ENCODE measurements at regions not wholly inside any gene's neighbourhood (a gene's known extent, or its start where the extent isn't known, plus 50 kb on each side); places are given as distances from the start of the nearest gene placed in this dataset.

DNA sequence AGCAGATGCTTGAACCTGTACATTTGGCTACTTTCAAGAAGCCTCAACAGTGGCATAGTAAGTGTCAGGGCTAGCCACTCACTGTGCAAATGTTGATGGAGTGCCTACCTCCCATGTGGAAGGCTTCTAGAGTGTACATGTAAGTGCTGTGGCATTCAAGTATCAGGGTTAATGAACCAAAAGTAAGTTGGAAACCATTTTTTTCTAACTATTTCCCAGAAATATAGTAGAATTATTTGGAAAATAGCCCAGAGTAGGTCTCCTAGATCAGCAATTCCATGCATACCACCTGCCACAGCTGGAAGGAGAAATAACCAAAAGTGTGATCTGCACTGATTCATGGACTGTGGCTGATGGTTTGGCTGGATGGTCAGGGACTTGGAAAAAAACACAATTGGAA, 53.3 kb downstream of the FOXD1 start:
- no peak for DNase-seq (ENCODE audit: low read depth in 1 of 2, low spot score in 1 of 2)

DNA sequence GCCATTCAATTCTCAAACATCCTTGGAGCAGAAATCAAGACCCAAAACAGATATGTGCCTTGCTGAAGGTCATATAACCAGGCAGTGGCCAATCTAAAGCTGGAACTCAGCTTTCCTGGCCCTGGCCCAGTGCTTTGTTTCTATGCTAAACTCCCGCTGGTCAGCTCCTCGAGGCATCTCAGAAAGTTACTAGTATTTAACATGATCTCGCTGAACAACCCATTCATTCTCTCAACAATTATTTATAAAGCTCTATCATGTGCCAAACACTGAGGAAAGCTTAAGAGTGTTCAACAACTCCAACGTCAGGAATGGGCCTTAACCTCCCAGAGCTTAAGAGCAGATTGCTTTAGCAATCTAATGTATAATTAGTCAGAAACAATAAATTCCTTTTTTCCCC, 54.0 kb downstream of the FOXD1 start:
- DNase-seq (ENCODE audit: low read depth in 1 of 2, low spot score in 1 of 2) = no peak

DNA sequence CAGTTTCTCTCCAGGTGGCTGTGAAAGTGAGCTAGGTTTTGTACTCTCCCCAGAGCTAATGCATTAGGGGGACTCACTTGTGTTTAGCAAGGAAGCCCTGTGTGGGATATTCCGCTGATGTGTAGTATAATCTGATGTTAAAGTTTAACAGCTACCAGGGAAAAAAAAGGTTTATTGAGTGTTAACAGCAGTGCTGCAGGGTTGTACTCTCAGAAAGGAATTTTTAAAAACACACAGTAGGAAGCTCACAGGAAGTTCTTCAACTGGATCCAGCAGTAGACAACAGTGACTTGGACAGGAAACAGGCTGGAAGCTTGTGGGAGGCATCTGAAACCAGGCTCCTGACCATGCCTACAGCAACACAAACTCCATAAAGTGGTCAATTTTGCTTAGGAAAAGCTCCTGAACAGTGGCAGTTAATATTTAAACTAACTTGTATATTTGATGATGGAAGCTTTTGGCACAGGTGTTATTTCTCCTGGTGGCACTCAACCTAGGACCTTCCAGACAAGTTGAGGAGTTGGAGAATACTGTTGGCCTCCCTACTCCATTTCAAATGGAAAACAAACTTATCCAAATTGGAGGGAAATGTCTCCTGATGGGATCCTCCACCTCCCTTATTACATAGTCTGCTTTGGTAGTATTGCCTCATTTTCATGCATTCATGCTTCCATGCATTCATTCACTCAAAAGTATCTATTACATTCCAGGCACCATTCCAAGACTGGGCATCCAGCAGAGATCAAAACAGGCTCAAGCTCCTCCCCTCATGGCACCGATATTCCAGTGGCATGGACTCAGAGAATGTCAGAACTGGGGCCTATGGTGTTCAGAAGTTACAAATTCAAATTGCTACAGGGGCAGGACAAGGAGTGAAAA, 54.7 kb downstream of the FOXD1 start:
- DNase-seq (ENCODE audit: low read depth in 1 of 2, low spot score in 1 of 2) = no peak

DNA sequence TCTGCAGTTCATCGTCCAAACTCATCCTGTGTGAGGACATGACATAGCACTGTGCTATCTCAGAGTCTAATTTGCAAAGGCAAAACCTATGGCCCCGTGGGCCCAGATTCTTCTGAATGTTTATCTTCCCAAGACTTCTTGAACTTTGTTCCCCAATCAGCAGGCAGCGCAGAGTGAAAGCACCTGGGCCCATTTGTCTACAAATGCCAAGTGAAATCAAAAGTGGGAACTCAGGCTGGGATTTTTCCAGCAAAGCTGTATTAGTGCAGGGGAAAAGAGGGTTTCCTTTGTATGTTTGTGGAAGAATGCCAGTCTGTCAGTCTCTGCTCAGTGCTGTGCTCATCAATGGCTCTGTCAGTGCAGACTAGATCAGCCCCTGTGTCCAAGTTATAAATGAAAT, 55.8 kb downstream of the FOXD1 start:
- no peak for DNase-seq (ENCODE audit: low read depth in 1 of 2, low spot score in 1 of 2)

DNA sequence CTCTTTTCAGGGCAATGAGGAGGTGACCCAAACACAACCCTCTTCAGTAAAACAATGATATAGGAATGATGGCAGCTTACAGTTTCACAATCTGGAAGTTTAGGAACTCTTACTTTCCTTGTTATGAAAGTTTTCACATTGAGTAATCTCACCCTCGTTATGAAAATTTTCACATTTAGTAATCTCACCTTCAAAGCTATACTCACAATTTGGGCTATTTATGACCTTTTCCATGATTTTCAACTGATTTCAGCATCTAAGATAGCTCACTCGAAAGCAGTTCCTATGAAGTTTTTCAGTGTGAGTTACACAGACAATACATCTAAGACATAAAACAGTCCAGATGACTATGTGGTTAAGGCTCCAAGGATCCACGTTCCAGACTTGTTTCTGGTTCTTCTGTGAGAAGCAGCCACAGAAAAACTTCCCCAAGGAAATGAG, 57.1 kb downstream of the FOXD1 start:
- no peak for DNase-seq (ENCODE audit: low read depth in 1 of 2, low spot score in 1 of 2)

DNA sequence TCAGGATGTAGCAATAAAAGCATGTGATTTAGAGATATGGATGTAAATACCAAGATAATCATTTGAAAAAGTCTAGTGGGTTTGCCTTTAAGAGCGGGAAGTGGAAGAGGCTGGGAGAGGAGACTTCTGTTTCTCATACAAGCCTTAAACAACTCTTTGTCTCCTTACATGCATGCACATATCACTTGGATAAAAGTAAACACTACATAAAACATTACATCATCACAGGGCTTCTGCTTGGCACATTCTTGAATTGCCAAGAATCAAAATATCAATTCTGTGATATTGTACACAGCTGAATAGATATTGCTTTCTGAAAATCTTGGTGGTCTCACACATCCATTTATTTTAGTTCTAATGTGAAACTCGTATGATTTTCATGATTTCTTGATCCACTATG, 57.6 kb downstream of the FOXD1 start:
- DNase-seq (ENCODE audit: low read depth in 1 of 2, low spot score in 1 of 2) = no peak

DNA sequence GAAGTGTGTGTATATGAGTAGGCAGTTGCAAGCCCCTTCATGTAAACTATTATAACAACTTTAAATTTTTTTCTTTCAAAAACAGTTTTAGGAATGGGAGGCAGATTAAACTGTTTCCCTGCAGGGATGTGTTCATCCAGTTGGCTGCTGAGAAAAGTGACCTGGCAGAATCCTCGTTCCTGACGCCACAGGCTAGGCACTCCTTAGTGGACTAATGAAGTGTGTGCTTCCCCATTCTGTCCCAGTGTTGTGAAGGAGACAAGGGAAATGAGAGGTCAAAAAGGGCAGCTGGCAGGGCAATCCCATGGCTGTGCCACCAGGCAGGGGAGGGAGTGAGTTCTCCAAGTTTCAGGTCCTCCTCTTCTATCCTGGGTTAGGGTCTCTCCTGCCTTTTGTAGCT, 59.8 kb downstream of the FOXD1 start:
- DNase-seq (ENCODE audit: low read depth in 1 of 2, low spot score in 1 of 2) = no peak

DNA sequence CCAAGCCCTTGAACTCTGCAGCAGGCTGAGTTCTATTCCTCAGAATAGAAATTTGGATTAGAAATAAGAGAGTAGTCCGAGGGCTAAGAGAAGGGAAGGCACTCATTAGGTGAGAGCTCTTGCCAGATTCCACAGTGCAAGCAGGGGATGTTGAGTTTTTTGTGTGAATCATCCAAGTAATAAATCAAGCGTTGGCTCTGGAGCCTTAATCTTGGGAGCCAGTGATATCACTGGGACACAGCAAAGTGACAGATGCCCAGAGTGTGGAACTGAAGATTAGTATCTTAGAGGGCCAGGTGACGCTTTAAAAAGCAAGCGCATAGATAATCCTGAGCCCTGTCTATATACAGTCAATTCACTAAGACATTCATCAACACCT, 60.3 kb downstream of the FOXD1 start:
- DNase-seq (ENCODE audit: low read depth in 1 of 2, low spot score in 1 of 2) = no peak

DNA sequence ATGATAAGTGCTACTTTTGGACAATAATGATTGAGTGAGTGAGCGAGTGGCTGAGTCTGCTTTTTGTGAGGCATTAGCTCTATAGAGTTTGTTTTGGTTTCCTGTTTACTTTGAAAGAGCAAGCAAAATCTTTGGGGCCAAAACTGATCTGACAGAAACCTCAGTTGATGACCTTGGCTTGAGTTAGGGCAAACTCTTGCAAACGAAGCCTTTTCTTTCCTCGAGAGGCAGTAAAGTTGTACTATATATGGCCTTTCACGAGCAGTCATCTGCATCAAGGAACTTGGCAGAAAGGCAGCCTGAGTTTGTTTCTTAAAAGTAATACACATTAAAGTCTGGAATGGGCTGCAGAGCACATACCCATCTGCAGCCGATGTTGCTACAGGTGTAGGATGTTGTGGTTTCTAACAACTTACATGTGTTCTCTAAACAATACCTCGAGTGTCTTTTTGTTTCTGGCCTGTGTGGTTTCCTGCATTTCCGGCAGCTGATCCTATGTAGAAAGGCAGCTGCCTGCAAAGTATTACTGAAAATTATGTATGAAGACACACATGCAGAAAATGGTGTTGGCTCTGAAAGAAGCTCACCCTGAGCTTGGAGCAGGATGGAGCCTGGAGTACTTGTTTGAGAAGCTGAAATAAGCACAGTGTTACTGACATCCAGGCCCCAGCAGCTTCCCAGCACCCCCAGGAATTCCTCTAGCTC, 60.8 kb downstream of the FOXD1 start:
- DNase-seq (ENCODE audit: low read depth in 1 of 2, low spot score in 1 of 2) = peak in 1 of 2 donors; percentile 15

DNA sequence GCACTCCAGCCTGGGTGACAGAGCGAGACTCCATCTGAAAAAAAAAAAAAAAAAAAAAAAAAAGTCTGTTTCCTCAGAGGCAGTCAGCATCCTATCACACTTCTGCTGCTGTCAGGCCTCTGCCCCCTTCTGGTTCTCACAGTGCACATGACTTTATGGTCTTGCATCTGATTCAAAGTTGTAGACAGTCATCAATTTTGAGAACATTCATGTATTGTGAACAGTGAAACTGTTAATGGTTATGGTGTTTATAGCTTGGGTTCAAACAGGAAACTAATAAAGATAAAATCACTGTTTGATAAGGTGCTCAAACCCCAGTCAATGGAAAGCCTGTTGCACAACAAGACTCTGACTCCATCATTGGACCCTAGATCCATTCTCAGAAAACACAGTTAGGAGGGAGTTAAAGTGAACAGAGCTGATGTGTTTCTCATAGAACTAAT, 61.4 kb downstream of the FOXD1 start:
- DNase-seq (ENCODE audit: low read depth in 1 of 2, low spot score in 1 of 2) = no peak

DNA sequence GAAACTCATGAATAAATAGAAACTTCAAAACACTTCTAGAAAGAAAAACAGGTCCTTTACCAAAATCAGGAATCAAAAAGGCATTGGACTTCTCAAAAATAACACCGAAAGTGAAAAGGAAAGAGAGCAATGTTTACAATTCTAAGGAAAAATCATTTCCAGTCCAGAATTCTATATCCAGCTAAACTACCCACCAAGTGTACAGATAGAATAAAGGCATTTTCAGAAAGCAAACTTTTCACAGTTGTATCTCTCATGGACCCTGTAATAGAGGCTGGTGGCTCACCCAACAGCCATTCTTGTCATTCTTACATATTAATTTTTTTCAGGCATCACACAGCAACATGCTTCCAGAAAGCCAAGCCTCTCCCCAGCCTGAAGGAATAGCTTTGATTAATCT, 63.7 kb downstream of the FOXD1 start:
- no peak for DNase-seq (ENCODE audit: low read depth in 1 of 2, low spot score in 1 of 2)

DNA sequence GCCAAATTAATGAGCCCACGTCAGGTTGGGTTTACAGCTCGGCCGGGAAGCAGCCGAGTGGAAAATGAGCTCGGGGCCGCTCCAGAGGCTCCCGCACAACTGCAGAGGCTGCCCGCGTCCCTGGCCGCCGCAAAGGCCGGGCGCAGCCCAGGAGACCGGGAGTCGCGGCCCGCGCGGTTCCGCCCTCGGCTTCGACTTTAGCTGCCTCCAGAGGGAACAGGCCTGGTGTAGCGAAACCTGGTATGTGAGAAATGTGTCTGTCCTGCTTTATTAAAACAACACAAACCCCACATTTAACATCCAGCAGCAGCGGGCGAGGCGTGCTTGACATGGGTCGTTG, 66.2 kb downstream of the FOXD1 start:
- no peak for DNase-seq (ENCODE audit: low read depth in 1 of 2, low spot score in 1 of 2)

DNA sequence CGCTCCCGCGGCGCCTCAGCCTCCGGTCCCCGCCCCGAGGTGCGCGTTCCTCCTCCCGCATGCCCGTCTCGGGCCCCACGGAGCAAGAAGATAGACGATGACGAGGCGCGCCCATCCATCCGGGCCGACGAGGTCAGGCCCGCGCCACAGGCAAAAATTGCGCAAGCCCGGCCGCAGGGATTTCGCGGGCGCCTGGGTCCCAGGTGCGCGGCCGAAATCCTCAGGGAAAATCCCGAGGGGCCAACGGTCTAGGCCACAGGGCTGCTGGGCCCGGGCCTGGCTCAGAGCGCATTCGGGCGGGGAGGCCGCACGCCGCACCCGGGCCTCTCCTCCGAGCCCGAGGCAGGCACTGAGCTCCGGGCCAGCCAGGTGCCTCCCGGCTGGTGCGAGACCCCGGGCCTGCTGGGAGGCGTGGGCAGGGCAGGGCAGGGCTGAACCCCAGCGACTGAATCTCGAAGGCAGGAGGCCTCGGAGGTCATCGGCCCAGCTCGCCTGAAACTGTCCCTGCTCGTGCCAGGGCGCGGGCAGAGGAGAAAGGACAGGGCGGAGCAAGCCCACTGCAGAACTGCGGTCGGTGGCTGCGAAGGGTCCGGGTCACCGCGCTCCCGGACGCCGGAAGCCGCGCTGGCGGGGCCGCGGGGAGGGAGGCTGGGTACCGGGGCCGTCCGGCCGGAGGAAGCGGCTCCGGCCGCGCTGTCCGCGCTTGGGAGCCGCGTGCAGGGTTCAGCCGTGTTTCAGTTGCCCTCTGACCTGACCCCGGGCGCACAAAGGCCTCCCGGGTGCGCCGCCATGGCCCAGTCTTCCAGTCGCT, 66.8 kb downstream of the FOXD1 start:
- DNase-seq (ENCODE audit: low read depth in 1 of 2, low spot score in 1 of 2) = no peak

DNA sequence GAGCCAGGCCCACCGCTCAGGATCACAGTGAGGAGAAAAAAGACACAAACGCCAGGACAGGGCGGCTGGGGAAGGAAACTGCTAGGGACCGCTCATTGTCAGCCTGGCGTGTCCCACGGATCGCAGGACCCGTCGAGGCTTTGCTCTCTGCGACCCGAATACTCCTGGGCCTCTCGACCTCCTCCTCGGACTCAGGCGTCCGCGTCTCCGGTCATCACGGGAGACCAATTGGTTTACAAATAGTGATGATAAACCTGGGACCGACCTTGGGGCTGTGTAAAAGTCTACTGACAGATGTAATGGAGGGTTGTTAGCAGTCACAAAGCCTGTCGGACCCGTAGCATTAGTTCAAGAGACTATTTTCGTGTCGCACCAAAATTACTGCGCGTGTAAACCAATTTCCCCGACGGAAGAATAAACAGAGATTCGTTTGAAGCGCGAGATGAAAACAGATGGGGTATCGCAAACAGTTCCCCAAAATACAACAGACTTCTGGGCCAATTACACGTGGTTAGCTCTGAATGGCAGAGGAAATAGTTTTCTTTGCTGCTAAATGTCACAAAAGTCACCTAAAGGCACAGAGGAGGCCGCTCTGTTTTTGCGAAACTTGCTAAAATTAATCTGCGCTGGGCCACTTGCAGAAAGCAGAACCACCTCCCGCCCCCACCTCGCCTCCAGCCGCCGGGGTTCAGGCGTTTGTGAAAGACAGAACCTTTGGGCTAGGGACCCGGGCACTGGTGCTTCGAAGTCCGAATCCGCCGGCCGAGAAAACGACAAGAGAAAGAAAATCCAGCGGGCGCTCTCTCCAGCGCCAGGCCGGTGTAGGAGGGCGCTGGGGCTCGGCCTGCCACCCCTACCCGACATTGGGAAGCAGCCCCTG, 67.6 kb downstream of the FOXD1 start:
- no peak for DNase-seq (ENCODE audit: low read depth in 1 of 2, low spot score in 1 of 2)

DNA sequence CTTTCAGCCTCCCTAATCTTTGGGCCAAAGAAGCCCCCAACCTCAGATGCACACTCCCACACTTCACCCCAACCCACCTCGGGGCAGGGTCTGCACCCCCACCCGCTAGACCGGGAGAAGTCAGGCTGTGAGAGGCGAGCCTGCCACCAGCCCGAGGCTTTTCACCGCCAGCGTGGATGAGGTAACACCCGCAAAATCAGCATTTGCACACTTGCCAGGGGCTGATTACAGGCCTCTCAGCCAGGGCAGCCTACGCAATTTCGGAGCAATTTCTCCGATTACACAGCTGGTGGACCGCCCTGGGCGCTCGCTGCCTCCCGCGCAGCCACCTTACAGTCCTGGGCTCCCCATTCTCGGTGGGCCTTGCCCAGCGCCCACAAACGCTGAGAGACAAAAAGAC, 68.5 kb downstream of the FOXD1 start:
- no peak for DNase-seq (ENCODE audit: low read depth in 1 of 2, low spot score in 1 of 2)

DNA sequence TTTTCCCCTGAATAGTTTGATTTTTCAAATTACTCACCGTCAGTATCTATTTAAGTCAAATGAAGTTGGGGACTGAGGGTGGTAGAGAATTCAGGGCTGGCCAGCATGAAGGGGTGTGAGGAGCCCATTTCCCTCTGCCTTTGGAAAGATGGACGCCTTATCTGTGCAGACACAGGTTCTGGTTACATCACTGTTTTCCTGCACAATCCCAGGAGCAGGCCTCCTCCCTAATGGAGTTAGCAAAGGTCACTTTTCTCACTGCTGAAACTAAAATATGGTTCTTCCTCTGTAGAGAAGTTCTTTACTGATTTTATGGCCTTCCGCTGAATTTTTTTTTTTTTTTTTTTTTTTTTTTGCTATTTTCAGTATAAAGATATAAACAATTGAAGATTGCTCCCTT, 69.1 kb downstream of the FOXD1 start:
- no peak for DNase-seq (ENCODE audit: low read depth in 1 of 2, low spot score in 1 of 2)

DNA sequence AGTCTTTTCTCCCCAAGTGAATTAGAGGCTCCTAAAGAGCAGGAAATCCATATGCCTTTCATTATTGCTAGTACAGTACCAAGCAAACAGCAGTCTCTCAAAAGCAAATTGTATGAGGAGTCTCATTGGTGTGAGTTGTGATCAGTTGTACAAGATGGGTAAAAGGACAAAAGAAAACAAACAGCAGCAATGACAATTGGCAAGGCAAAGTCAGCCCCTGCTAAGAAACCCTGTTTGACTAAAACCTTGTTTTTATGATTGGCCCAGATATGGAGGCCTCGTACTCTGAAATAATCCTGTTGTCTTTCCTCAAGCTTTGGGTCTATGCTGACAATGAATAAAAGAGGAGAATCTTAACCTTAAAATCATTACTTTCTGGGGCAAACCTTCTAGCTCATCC, 69.8 kb downstream of the FOXD1 start:
- no peak for DNase-seq (ENCODE audit: low read depth in 1 of 2, low spot score in 1 of 2)

DNA sequence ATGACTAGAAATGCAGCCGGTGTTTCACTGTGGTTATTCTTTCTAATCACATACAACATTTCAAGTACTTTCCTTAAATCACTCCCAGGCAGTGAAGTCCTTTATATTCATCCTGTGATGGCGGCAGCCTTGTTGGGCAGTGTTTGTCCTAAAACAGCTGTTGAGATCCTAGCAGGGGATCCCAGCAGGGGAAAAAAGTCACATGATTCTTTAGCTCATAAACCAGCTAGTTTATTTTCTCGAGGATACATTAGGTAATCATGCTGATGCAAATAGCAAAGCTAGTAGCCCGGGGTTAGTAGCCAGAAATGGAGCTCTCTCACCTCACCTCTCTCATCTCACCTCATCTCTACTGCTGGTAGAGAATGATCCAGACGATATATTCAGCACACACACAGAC, 70.5 kb downstream of the FOXD1 start:
- DNase-seq (ENCODE audit: low read depth in 1 of 2, low spot score in 1 of 2) = no peak

DNA sequence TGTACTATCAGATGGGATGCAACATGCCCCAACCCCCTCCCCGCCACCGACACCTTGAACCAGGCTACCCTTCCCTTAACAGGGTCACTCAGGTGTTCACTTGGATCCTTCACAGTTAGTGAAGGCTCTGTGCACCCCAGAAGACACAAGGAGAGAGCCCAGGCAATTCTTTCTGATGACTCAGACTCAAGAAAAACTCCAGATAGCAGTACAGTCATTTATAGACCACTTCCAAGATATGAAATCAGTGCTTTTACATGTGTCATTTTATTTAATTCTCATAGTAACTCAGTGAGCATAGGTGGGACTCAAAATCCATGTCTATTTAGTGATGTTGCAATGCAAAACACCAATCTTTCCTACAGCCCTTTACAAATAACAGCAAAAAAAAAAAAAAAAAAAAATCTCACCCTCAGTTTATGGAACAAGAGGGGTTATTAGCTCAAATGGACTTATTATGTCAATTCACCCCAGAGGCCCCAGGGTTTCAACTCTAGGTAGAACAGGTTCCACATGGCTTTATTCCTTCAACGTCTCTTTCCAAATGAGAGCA, 71.9 kb downstream of the FOXD1 start:
- DNase-seq (ENCODE audit: low read depth in 1 of 2, low spot score in 1 of 2) = no peak

DNA sequence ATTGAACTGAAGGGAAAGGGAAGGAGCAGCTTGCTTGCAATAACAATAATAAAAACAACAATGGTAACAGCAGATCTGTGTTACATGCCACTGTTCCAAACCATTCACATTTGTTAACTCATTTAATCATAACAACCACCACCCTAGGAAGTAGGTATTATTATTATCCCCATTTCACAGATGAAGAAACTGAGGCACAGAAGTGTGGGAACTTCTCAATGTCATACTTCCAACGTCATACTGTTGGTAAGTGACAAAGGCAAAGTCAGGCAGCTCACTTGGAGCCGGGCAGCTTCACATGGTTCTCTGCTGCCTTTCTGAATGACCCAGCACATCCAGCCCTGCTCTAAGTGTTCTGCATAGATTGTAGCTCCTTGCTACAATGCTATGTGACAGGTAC, 72.6 kb downstream of the FOXD1 start:
- DNase-seq (ENCODE audit: low read depth in 1 of 2, low spot score in 1 of 2) = no peak

DNA sequence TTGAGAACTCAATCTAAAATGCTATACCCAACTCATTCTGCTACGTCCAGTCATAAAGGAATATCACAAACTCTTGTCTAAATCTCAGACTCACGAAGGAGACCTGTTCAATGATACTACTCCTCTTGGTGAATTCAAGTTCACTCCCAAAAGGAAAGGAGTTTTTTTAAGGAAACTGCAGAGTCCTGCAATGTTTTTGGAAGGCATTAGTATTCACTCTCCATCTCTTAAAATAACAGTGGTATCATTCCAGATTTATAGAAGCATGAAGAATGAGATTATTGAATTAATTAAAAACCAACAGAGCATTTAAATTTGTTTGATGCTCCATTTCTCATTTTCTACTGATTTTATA, 73.4 kb downstream of the FOXD1 start:
- no peak for DNase-seq (ENCODE audit: low read depth in 1 of 2, low spot score in 1 of 2)
